Epithelial cell of esophagus (primary cell): ENCODE measurements at regions not wholly inside any gene's neighbourhood (a gene's known extent, or its start where the extent isn't known, plus 50 kb on each side); places are given as distances from the start of the nearest gene placed in this dataset.

ENCODE experiments used
- DNase-seq: peaks from one replicate; pipeline ENCODE4 v3.0.0; 2010; ENCODE audit warnings: low read depth
- H3K4me3 ChIP-seq: 2 replicates; pipeline ENCODE4 v1.5.1; 2011; ENCODE audit warnings: mild to moderate bottlenecking, low read length, control low read depth
- CTCF ChIP-seq: IDR thresholded peaks from 2 replicates; pipeline ENCODE4 v1.5.1; 2011; ENCODE audit warnings: low read depth, mild to moderate bottlenecking, low read length, control low read depth, inconsistent platforms; ENCODE audit not compliant: insufficient read depth; ENCODE audit errors: missing control alignments

- no peak for TF ChIP-seq CTCF
- H3K4me3 ChIP-seq = no peak overlapping the region
- peak; percentile 42 for DNase-seq
Observed at GRCh38 chr13:90104764-90105163, 1242.7 kb upstream of the MIR17HG start.

- no peak overlapping the region for H3K4me3 ChIP-seq
- peak; percentile 93 for DNase-seq
- TF ChIP-seq CTCF = no peak
Observed at GRCh38 chr13:90105276-90105675, 1242.2 kb upstream of the MIR17HG start.

GRCh38 chr13:90105849-90106496, 1241.5 kb upstream of the MIR17HG start:
- peak; percentile 69 for DNase-seq
- TF ChIP-seq CTCF = no peak
- H3K4me3 ChIP-seq = no peak overlapping the region

GRCh38 chr13:90107661-90108060, 1239.8 kb upstream of the MIR17HG start:
- TF ChIP-seq CTCF = no peak
- DNase-seq = no peak
- H3K4me3 ChIP-seq = no peak overlapping the region

GRCh38 chr13:90108547-90108946, 1238.9 kb upstream of the MIR17HG start:
- H3K4me3 ChIP-seq = no peak overlapping the region
- no peak for TF ChIP-seq CTCF
- no peak for DNase-seq

GRCh38 chr13:90116121-90116520, 1231.4 kb upstream of the MIR17HG start:
- no peak for DNase-seq
- TF ChIP-seq CTCF = no peak
- H3K4me3 ChIP-seq = no peak overlapping the region

- H3K4me3 ChIP-seq = no peak overlapping the region
- DNase-seq = peak; percentile 5
- no peak for TF ChIP-seq CTCF
Observed at GRCh38 chr13:90118467-90119071, 1228.9 kb upstream of the MIR17HG start.
